Muscle of back (tissue), 3 donors: ENCODE measurements at regions not wholly inside any gene's neighbourhood (a gene's known extent, or its start where the extent isn't known, plus 50 kb on each side); places are given as distances from the start of the nearest gene placed in this dataset.

ENCODE experiments used
- DNase-seq, 3 donors: peaks; one replicate each; pipeline versions ENCODE4 v3.0.0 to v3.0.0-alpha.2; 2013

DNA sequence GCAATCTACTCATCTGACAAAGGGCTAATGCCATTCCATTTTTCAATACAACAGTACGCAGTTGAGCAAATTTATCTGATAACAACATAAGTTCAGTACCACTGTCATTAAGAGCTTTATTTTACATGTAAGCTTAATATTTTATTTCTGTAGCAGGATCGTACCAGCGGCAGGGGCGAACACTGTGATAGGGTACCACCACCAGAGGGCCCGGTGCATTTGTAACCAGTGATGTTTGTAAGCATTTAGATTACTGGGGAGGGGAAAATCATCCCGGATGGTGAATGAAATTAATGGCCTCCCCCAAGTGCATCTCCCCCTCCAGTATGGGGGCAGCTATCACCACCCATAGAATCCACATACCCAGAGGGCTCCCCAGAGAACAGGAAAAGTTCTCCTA, 179.0 kb downstream of the ADGRA3 start:
- DNase-seq, result no peak

DNA sequence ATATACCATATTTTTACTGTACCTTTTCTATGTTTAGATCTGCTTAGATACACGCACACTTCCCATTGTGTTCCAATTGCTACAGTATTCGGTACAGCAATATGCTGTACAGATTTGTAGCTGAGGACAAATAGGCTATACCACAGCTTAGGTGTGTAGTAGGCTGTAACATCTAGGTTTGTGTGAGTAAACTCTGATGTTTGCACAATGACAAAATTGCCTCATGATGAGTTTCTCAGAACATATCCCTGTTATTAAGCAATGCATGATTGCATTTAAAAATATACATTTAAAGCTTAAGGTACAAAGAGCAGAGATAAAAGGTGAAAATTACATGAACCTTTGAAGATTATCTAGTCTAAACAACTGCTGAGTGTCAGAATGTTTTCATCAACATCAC, 181.7 kb downstream of the ADGRA3 start:
- DNase-seq, result no peak

DNA sequence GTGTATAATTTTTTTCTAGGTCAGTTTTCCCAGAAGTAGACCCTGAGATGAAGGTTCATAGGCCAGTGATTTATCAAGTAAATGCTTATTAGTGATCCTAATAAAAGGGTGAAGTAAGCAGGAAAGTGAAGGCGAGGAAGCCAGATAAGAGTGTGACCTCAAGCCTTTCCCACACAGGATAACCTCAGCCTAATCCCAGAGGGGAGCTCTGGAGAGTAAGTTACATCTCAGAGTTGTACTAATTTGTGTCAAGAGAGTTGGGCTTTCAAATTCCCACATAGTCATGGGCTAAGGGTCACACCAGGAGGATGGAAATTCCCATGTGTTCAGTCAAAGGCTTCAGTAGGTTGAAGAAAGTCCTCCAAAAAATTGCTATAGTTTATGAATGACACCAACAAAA, 191.4 kb downstream of the ADGRA3 start:
- no peak for DNase-seq

DNA sequence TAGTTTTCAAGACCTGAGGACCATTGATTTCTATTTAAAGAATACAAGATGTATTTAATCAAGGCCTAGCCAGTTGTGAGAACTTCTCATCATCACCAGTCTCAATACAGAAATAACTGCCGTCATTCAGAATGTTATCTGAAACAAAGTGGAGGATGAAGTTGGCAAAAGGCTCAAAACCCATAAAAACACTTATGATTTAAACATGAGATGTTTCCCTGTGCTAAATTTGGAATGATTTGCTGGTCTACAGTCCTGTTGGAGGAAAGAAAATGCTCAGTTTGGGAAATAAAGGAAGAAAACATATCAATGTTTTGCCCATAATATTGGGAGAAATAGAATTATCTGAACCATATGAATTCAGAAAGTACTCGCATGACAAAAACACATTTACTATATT, 192.2 kb downstream of the ADGRA3 start:
- DNase-seq, result peak in 1 of 3 donors; percentile 11

GRCh38 chr4:22322996-22323395, 192.9 kb downstream of the ADGRA3 start:
- DNase-seq, result no peak

- DNase-seq, result no peak
Measured at GRCh38 chr4:22315628-22316027, 200.2 kb downstream of the ADGRA3 start.

DNA sequence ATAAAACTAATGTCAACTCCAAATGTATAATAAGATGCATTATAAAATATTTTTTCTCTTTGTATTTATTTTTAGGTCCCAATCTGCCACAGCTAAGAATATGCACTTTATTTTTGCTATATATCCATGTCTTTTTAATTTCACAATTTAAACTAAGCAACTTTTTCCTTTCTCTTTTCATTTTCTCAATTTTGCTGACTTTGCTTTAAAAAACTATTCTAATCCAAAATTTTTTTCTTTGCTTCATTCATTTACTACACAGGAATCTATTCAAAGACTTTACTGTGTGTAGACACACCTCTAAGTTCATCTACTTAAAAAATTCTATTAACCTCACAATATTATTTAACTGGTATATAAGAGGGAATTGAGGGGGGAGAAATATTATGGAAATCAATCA, 201.9 kb downstream of the ADGRA3 start:
- no peak for DNase-seq

- no peak for DNase-seq
Measured at GRCh38 chr4:22312113-22312512, 203.8 kb downstream of the ADGRA3 start.

- DNase-seq, result no peak
Measured at GRCh38 chr4:22301253-22301652, 214.6 kb downstream of the ADGRA3 start.

GRCh38 chr4:22299678-22300077, 216.2 kb downstream of the ADGRA3 start:
- DNase-seq, result no peak

DNA sequence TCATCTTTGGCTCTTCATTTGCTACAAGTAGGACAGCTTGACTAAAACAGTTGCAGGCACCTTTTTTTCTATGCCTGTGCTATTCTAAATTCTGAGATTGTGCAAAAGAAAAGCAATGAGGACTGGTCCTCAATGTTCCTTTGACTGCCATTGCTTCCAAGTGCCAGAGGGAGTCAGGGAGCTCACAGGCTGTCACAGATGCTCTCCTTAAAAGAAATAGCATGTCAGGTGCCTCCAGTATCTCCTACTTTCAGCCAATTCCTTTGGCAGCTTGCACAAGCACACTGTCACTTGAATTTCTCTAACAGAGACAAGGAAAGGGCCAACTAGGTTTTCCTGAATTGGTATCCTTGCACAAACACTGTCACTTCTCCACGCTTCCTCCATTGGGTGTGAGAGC, 228.2 kb downstream of the ADGRA3 start:
- DNase-seq, result no peak

DNA sequence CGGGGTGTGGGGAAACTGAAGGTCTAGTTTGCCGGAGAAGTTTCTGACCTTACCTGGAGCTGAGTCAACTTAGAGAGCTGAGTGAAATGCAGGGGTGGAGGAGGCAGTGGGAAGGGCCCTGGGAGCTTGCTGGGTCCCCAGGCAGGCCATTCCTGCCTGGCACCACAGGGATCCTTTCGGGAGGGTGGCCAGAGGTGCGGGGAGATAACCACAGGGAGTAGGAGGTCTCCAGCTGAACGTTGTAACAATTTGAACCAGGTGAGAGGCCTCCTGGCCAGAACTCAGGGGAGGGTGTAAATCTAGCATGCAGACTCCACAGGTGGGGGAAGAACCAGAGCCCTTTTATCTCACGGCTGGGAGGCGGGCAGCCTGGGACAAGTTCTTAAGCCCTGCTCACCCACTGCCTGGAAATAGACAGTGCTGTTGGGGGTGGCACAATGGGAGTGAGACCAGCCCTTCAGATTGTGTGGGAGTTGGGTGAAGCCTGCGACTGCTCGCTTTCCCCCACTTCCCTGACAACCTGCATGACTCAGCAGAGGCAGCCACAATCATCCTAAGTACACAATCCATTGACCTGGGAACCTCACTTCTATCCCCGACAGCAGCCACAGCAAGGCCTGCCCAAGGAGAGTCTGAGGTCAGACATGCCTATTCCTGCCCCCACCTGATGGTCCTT, 247.4 kb downstream of the ADGRA3 start:
- no peak for DNase-seq

GRCh38 chr4:22264261-22264660, 251.6 kb downstream of the ADGRA3 start:
- DNase-seq, result no peak

- DNase-seq, result no peak
Measured at GRCh38 chr4:22253431-22253830, 262.4 kb downstream of the ADGRA3 start.

DNA sequence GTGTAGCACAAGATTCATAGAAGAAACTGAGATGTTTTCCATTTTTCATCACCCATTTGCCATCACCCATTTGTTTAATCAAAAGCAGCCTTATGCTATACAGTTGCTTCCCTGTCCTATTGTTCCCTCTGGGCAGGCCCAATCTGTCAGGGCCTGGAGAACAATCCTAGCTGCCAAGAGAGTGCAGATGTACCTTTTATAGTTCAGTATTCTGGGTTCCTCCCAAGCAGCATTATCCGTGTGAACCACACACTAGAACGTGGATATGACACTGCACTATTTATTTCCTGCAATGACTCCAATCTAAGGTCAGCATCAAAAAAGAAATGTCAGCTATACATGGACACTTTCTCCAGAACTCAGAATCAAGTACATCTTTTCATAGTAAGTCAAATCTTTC, 269.0 kb downstream of the ADGRA3 start:
- DNase-seq, result no peak

- no peak for DNase-seq
Measured at GRCh38 chr4:22245294-22245693, 270.6 kb downstream of the ADGRA3 start.

DNA sequence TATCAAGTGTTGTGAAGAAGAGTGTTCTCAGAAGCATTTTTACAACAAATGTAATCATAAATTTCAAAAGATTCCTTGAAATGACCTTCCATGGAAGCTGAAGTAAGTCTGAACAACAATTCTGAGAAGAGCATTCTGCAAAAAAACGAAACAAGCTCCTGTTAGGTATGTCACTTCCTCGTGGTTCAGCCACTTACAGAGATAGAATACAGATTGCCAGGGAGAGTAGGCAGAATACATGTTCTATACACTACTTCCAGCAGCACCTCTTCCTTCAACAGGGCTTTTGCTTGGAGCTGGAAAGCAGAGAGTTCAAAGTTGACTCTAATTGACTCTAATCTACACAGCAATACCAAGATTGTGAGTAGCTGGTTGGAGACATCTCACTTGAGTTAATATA, 274.5 kb downstream of the ADGRA3 start:
- no peak for DNase-seq

- no peak for DNase-seq
Measured at GRCh38 chr4:22240814-22241213, 275.1 kb downstream of the ADGRA3 start.

DNA sequence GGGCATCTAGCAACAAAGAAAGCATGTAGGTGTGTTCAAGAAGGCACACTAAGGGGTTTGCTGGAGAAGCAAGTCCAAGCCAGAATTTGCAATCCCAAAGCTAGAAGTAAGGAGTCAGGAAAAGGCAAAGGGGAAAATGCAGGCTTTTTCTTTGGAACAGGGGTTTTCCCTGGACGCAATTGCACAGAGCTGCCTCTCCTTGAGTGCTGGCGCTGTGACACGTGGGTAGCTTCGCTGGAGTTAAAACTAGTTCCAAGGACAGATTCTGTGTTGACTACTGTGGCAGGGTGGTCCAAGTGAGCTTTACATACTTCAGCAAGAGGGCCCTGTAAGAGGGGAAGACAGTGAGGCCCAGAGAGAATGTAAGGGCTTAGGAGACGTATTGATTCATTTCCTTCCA, 277.1 kb downstream of the ADGRA3 start:
- DNase-seq, result no peak

DNA sequence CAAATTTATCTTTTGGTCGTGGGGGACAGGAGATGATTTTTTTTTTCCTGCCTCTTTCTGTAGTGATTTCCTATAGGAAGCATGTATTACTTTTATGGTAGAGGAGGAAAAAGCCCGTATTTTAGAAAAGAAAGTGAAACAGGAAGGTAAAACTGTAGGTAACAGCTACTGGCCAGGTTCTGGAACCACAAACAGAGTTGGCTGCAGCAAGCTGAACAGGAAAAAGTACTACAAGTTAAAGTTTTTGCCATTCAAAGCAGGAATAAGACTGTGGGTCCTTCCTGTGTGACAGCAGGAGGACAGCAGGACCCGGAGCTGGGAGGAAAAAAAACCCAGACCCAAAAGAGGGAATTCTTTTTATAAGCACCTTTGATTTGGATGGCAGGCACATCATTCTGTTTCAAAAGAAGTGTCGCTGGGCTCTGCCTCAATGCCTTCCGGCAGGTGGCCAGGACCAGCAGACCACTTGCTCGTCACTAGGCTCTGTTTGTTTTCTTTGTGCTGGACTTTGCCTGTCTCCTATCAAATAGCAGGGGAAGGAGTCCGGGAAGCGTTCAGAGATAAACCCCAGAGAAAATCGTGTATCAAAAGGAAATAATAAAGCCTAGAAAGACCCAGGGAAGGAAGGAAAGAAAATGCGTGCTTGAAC, 277.9 kb downstream of the ADGRA3 start:
- no peak for DNase-seq

GRCh38 chr4:22237155-22237751, 278.6 kb downstream of the ADGRA3 start:
- DNase-seq, result no peak

DNA sequence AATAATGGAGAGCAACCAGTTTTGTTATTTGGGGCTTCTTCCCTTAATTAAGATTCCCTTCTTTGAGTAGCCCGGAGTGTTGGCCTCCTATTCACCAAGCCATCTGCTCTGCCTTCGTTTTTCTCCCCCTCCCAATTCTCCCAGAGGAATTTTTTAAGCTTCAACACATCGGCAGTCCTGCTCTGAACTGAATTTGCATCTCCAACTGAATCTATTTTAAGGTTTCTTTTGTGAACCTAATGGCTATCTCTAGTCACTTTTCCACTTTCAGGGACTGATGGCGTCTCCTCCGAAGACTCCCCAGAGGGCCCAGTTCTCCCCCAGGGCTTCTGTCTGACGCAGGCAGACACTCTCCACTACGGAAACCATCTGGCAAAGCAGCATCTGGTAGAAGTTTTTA, 280.2 kb downstream of the ADGRA3 start:
- DNase-seq, result no peak

- DNase-seq, result no peak
Measured at GRCh38 chr4:22233230-22233629, 282.6 kb downstream of the ADGRA3 start.

- DNase-seq, result no peak
Measured at GRCh38 chr4:22220965-22221364, 272.4 kb upstream of the KCNIP4 start.
